ENCODE measurements at regions not wholly inside any gene's neighbourhood (a gene's known extent, or its start where the extent isn't known, plus 50 kb on each side); places are given as distances from the start of the nearest gene placed in this dataset.
"Not testable (repeated sequence)": the region's sequence is repeated elsewhere in the genome, so short reads cannot be mapped to it uniquely, and the experiment has no call there.

DNA sequence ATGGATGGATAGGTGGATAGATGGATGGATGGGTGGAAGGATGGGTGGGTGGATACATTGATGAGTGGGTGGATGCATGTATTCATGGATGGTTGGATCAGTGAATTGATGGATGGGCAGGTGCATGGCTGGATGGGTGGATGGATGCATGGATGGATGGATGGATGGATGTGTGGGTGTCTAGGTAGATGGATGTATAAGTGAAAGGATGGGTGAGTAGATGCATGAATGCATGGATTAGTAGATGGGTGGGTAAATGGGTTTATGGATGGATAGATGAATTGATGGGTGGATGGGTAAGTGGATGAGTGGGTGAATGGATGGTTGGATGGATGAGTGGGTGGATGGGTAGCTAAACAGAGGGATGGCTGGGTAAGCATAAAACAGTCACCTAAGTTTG, 135.6 kb downstream of the NPIPB11 start:
- not testable (repeated sequence) for TF ChIP-seq POLR2A (IDR thresholded peaks at IDR 0.05)
- TF ChIP-seq, protein P1, sequence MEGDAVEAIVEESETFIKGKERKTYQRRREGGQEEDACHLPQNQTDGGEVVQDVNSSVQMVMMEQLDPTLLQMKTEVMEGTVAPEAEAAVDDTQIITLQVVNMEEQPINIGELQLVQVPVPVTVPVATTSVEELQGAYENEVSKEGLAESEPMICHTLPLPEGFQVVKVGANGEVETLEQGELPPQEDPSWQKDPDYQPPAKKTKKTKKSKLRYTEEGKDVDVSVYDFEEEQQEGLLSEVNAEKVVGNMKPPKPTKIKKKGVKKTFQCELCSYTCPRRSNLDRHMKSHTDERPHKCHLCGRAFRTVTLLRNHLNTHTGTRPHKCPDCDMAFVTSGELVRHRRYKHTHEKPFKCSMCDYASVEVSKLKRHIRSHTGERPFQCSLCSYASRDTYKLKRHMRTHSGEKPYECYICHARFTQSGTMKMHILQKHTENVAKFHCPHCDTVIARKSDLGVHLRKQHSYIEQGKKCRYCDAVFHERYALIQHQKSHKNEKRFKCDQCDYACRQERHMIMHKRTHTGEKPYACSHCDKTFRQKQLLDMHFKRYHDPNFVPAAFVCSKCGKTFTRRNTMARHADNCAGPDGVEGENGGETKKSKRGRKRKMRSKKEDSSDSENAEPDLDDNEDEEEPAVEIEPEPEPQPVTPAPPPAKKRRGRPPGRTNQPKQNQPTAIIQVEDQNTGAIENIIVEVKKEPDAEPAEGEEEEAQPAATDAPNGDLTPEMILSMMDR (IDR thresholded peaks at IDR 0.05): not testable (repeated sequence)

Measured in suprapubic skin (tissue), 3 donors.